ENCODE measurements at regions not wholly inside any gene's neighbourhood (a gene's known extent, or its start where the extent isn't known, plus 50 kb on each side); places are given as distances from the start of the nearest gene placed in this dataset.

DNA sequence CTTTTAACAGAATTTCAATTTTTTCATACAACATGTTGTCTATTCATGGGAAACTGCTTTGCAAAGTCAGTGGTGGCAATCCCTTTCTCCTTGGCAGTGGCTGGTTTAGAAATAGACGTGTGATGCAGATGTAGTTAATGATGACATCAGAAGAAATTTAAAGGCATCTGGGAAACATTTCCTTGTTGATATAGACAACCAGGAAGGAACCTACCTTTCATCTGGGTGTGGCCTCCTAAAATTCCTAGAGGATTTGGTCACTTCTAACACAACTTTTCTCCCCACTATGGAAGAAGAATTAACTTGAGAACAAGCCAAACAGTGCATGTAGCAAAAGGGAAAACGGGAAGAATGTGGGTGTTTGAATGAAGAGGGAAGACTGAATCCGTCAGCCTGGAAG, 102.8 kb downstream of the EFNB2 start:
- no peak for TF ChIP-seq POLR2A (IDR thresholded peaks at IDR 0.05)
- TF ChIP-seq, protein P1, sequence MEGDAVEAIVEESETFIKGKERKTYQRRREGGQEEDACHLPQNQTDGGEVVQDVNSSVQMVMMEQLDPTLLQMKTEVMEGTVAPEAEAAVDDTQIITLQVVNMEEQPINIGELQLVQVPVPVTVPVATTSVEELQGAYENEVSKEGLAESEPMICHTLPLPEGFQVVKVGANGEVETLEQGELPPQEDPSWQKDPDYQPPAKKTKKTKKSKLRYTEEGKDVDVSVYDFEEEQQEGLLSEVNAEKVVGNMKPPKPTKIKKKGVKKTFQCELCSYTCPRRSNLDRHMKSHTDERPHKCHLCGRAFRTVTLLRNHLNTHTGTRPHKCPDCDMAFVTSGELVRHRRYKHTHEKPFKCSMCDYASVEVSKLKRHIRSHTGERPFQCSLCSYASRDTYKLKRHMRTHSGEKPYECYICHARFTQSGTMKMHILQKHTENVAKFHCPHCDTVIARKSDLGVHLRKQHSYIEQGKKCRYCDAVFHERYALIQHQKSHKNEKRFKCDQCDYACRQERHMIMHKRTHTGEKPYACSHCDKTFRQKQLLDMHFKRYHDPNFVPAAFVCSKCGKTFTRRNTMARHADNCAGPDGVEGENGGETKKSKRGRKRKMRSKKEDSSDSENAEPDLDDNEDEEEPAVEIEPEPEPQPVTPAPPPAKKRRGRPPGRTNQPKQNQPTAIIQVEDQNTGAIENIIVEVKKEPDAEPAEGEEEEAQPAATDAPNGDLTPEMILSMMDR (IDR thresholded peaks at IDR 0.05), result no peak

All from lower leg skin (tissue), 3 donors.